Erythroblast (primary cell): ENCODE measurements at regions not wholly inside any gene's neighbourhood (a gene's known extent, or its start where the extent isn't known, plus 50 kb on each side); places are given as distances from the start of the nearest gene placed in this dataset.

Source experiments
- GATA1 ChIP-seq: IDR thresholded peaks from 2 replicates; pipeline ENCODE4 v1.6.1; 2011; ENCODE audit warnings: low read depth, mild to moderate bottlenecking, control low read depth, low read length, moderate library complexity
- POLR2A ChIP-seq: IDR thresholded peaks from 2 replicates; pipeline ENCODE4 v1.6.1; 2011; ENCODE audit warnings: mild to moderate bottlenecking, low read length

GRCh38 chr9:99737649-99738048 is 84.0 kb upstream of the NR4A3 start:
- no peak for TF ChIP-seq POLR2A
- no peak for TF ChIP-seq GATA1
